ENCODE measurements at regions not wholly inside any gene's neighbourhood (a gene's known extent, or its start where the extent isn't known, plus 50 kb on each side); places are given as distances from the start of the nearest gene placed in this dataset.

- intact Hi-C loops (cut with DNase I): no loop called here
- no peak for DNase-seq (ENCODE audit: low spot score)
These were observed 57.9 kb downstream of the NPY start for GRCh38 chr7:24341691-24342413.

DNA sequence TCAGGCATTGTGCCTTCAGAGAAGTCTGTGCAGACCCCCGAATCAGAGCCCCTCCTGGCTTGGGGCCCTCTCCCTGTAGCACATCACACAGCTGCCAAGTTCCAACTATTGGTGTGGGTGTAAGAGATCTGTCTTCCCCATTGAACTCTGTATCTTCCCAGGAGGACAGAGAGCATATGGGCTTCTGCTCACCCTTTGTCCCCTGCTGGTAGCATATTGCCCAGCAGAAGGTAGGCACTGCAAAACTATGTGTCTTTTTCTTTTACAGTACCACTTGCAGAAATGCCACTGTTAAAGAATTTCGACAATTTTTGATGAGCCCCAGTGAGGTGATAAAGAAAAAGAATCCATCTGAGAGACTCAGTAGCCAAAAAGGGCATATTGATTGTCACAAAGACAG is 59.6 kb downstream of the NPY start:
- DNase-seq (ENCODE audit: low spot score): no peak
- intact Hi-C loops (cut with DNase I): no loop called here

DNA sequence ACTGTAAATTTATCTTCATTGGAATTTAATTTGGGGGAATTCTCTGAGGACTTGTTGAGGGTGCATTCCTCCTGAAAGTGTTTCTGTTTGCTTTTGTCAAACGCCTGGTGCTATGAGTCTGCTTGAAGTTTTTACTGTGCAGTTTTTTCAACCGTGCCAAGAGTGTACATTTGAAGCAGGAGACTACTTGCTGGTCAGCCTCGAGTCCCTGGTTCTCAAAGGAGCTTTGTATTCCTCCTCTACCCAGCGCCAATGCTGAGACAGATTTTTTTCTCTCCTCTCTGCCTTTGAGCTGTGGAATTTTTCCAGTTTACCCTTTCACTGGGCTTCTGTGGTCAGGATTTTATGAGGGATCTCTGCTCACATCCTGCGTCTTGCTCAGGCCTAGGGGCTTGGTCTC is 62.1 kb downstream of the NPY start:
- intact Hi-C loops (cut with DNase I): no loop called here
- DNase-seq (ENCODE audit: low spot score): no peak

DNA sequence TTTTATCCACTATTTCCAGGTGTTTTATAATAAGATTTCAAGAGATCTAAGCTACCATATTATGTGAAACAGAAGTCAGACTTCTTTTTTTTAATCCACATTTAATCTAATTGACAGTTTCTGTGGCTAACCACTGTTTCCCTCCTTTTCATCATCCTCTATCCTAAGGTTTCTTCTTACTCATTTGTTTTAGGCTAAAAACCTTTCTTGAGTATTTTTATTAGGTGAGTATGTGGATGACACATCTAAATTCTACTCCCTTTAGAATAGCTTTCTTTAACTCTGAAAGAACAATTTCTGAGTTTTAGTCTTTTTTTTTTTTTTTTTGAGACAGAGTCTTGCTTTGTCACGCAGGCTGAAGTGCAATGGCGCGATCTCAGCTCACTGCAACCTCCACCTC is 62.7 kb downstream of the NPY start:
- intact Hi-C loops (cut with DNase I): no loop called here
- DNase-seq (ENCODE audit: low spot score): no peak

GRCh38 chr7:24349339-24349738 is 65.3 kb downstream of the NPY start:
- DNase-seq (ENCODE audit: low spot score): no peak
- intact Hi-C loops (cut with DNase I): no loop called here

GRCh38 chr7:24354456-24354855 is 70.5 kb downstream of the NPY start:
- DNase-seq (ENCODE audit: low spot score): no peak
- intact Hi-C loops (cut with DNase I): no loop called here

GRCh38 chr7:24356718-24357386 is 72.9 kb downstream of the NPY start:
- DNase-seq (ENCODE audit: low spot score): no peak
- intact Hi-C loops (cut with DNase I): no loop called here

GRCh38 chr7:24361001-24361400 is 77.0 kb downstream of the NPY start:
- intact Hi-C loops (cut with DNase I): no loop called here
- DNase-seq (ENCODE audit: low spot score): no peak

GRCh38 chr7:24365606-24366005 is 81.6 kb downstream of the NPY start:
- intact Hi-C loops (cut with DNase I): no loop called here
- no peak for DNase-seq (ENCODE audit: low spot score)

DNA sequence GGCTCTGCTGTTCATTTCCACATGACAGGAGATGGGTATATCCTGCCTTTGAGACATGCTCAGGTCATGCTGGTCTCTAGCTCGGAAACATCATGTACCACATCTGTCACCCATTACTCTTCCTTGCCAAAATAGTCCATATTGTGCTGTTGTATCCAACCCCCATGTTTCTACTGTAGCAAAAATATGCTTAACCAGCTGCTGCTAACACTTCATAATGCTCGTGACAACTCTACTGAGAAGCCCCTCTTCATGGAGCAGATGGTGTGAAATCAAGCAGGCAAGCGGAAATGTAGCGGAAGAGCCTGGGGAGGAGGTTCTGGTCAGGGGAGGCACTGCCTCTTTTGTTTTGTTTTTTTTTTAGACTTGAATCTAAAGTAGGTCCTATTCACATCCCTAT is 82.9 kb downstream of the NPY start:
- DNase-seq (ENCODE audit: low spot score): no peak
- intact Hi-C loops (cut with DNase I): no loop called here

DNA sequence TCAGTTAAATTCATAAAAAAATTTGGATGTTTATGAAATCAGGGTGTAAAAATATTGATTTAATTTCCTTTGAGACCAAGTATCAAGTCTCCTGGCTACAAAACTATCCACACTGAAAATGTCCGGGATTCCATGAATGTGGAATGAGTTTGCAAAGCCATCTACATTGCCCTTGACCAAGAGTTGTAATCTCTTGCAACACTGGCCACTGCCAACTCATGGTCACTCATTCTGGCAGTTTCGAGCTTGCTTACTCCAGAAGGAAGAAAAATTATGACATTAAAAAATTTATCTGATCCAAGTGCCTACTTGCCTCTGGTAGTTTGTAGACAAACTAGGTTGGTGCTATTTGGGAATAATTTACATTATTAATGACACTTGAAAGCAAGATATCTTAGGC is 84.2 kb downstream of the NPY start:
- intact Hi-C loops (cut with DNase I): no loop called here
- no peak for DNase-seq (ENCODE audit: low spot score)

GRCh38 chr7:24370541-24370940 is 86.6 kb downstream of the NPY start:
- intact Hi-C loops (cut with DNase I): no loop called here
- no peak for DNase-seq (ENCODE audit: low spot score)

GRCh38 chr7:24372961-24373955 is 89.3 kb downstream of the NPY start:
- intact Hi-C loops (cut with DNase I): no loop called here

GRCh38 chr7:24378871-24379616 is 95.1 kb downstream of the NPY start:
- intact Hi-C loops (cut with DNase I): no loop called here
- no peak for DNase-seq (ENCODE audit: low spot score)

More at GRCh38 chr7:24372961-24373955, 89.3 kb downstream of the NPY start:
- no peak for DNase-seq (ENCODE audit: low spot score)

- no peak for DNase-seq (ENCODE audit: low spot score)
- intact Hi-C loops (cut with DNase I): no loop called here
These were observed 98.0 kb downstream of the NPY start for GRCh38 chr7:24381894-24382505.

GRCh38 chr7:24383055-24383454 is 99.1 kb downstream of the NPY start:
- intact Hi-C loops (cut with DNase I): no loop called here
- no peak for DNase-seq (ENCODE audit: low spot score)

DNA sequence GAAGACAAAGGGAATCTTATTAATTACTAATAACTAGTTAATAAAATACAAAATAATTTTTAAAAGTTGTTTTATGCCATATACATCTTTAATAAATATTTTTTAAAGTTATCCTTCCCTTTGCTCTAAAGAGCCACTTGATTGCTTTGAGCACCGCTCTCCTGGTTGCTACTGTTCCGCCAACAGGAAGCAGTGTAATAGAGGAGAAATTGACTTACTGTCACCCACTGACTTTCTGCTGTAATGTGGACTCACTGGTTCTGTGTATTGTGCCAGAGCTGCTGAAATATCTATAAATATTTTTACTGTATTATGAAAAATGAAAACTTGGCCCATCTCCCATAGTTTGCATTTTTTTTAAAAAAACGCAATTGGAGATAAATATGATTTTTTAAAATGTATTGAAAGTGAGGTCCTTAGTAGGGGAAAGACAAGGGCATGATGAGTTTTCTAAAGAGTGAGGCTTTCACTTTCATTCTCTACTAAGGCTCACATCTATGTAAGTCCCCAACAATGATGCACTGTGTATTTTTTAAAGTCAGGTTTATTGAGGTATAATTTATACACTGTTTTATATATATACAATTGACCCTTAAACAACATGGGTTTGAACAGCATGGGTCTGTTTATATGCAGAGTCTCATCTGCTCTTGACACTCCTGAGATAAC is 100.5 kb downstream of the NPY start:
- no peak for DNase-seq (ENCODE audit: low spot score)
- intact Hi-C loops (cut with DNase I): no loop called here

DNA sequence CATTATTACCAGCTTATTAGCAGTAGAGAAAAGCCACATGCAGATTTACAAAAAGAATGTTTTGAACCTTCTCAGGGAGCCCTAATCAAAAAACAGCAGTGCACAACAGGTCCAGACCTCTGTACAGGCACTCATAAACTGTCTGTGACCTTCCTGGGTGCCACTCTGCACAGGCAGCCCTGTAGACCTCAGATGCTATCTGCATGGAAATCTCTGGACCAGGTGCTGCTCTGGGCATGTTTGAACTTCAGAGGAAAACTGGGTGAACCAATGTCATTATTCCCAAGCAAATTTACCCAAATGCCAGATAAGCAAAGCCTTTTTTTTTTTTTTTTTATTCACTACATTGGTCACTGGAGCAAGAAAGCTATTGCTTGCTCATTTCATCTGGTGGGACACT is 104.2 kb downstream of the NPY start:
- intact Hi-C loops (cut with DNase I): no loop called here
- no peak for DNase-seq (ENCODE audit: low spot score)
